ENCODE measurements at regions not wholly inside any gene's neighbourhood (a gene's known extent, or its start where the extent isn't known, plus 50 kb on each side); places are given as distances from the start of the nearest gene placed in this dataset.

DNA sequence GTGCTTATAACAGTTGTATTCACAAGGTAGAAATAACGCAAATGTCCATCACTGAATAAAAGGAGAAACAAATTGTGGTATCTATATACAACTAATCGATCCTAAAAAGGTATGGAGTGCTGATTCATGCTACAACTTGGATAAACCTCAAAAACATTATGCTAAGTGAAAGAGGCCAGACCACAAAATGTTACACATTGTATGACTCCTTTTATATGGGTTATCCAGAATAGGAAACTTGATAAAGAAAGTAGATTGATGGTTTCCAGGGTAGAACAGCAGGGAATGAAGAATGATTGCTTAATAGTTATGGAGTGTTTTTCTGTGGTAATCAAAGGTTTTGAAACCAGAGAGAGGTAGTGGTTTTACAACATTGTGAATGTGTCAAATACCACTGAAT lies 432.2 kb upstream of the TRIB2 start:
- TF ChIP-seq, protein P1, sequence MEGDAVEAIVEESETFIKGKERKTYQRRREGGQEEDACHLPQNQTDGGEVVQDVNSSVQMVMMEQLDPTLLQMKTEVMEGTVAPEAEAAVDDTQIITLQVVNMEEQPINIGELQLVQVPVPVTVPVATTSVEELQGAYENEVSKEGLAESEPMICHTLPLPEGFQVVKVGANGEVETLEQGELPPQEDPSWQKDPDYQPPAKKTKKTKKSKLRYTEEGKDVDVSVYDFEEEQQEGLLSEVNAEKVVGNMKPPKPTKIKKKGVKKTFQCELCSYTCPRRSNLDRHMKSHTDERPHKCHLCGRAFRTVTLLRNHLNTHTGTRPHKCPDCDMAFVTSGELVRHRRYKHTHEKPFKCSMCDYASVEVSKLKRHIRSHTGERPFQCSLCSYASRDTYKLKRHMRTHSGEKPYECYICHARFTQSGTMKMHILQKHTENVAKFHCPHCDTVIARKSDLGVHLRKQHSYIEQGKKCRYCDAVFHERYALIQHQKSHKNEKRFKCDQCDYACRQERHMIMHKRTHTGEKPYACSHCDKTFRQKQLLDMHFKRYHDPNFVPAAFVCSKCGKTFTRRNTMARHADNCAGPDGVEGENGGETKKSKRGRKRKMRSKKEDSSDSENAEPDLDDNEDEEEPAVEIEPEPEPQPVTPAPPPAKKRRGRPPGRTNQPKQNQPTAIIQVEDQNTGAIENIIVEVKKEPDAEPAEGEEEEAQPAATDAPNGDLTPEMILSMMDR (IDR thresholded peaks at IDR 0.05; ENCODE audit: low read depth, low read length): no peak
- TF ChIP-seq EZH2phosphoT487 (IDR thresholded peaks at IDR 0.05; ENCODE audit: low read depth): no peak
